Neural progenitor cell (in vitro differentiated cells): ENCODE measurements at regions not wholly inside any gene's neighbourhood (a gene's known extent, or its start where the extent isn't known, plus 50 kb on each side); places are given as distances from the start of the nearest gene placed in this dataset.

ENCODE experiments used
- EZH2 ChIP-seq: fragments of 200-600 bp; sonication (generic); IDR thresholded peaks from 2 replicates; pipeline ENCODE4 v1.6.1; 2017; ENCODE audit warnings: antibody characterized with exemption, mild to moderate bottlenecking, moderate library complexity
- EZH2phosphoT487 ChIP-seq: fragments of 200-600 bp; sonication (generic); IDR thresholded peaks from 2 replicates; pipeline ENCODE4 v1.6.1; 2017; ENCODE audit warnings: antibody characterized with exemption
- TF ChIP-seq, protein P1 (sequence below): fragments of 200-600 bp; sonication (generic); IDR thresholded peaks from 2 replicates; pipeline ENCODE4 v1.5.1; 2017; ENCODE audit warnings: antibody characterized with exemption, mild to moderate bottlenecking

GRCh38 chr5:94093300-94093699 is 351.9 kb upstream of the POU5F2 start:
- TF ChIP-seq, protein P1, sequence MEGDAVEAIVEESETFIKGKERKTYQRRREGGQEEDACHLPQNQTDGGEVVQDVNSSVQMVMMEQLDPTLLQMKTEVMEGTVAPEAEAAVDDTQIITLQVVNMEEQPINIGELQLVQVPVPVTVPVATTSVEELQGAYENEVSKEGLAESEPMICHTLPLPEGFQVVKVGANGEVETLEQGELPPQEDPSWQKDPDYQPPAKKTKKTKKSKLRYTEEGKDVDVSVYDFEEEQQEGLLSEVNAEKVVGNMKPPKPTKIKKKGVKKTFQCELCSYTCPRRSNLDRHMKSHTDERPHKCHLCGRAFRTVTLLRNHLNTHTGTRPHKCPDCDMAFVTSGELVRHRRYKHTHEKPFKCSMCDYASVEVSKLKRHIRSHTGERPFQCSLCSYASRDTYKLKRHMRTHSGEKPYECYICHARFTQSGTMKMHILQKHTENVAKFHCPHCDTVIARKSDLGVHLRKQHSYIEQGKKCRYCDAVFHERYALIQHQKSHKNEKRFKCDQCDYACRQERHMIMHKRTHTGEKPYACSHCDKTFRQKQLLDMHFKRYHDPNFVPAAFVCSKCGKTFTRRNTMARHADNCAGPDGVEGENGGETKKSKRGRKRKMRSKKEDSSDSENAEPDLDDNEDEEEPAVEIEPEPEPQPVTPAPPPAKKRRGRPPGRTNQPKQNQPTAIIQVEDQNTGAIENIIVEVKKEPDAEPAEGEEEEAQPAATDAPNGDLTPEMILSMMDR = no peak
- TF ChIP-seq EZH2 (no peak), EZH2phosphoT487 (no peak)
